ENCODE measurements at regions not wholly inside any gene's neighbourhood (a gene's known extent, or its start where the extent isn't known, plus 50 kb on each side); places are given as distances from the start of the nearest gene placed in this dataset.
A peak's percentile ranks its signal among the peaks of the same experiment; 100 is the strongest.

DNA sequence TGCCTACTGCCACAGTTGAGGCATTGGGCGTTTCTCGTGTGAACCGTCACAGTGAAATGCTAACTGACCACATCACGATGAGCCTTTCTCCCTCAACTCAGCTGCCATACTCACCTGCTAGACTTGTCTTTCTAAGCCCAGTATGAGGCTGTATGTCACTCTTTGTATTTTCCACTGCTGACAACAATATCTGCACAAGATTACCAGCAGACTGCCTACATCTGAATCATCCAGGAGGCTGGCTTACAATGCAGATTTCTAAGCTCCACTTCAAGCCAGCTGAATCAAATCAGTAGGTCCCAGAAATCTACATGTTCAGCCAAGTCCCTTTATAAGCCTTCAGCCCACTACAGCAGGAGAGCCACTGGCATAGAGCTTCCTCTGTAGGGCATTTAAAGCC lies 355.0 kb upstream of the DUSP10 start:
- peaks cover 17% of the 10 kb centered on the region for H3K4me1 ChIP-seq
- no peak for TF ChIP-seq CTCF (IDR thresholded peaks at IDR 0.05; ENCODE audit: borderline replicate concordance)
- intact Hi-C loops (cut with micrococcal nuclease): loop anchor here (10.0 kb wide), 1 partner anchor 358 kb away; no protein-coding TSS in a partner anchor

GRCh38 chr1:222096476-222096772 lies 354.5 kb upstream of the DUSP10 start:
- Histone ChIP-seq H3K36me3 (no peaks in the 10 kb centered on the region), H3K27ac (replicated peaks) (no peak overlapping the region), H3K27me3 (ENCODE audit: low read depth) (no peaks in the 10 kb centered on the region), H3K9me3 (replicated peaks) (no peaks in the 10 kb centered on the region), H3K4me3 (no peak overlapping the region), H3K4me1 (peaks cover 17% of the 10 kb centered on the region)
- TF ChIP-seq CTCF (IDR thresholded peaks at IDR 0.05; ENCODE audit: borderline replicate concordance): peak; percentile 11
- intact Hi-C loops (cut with micrococcal nuclease): loop anchor here (10.0 kb wide), 1 partner anchor 358 kb away; no protein-coding TSS in a partner anchor
- DNase-seq: no peak

More for the DNA sequence above, 355.0 kb upstream of the DUSP10 start:
- DNase-seq: no peak
- H3K27me3 ChIP-seq (ENCODE audit: low read depth): no peaks in the 10 kb centered on the region
- no peak overlapping the region for H3K4me3 ChIP-seq
- H3K9me3 ChIP-seq (replicated peaks): no peaks in the 10 kb centered on the region
- no peaks in the 10 kb centered on the region for H3K36me3 ChIP-seq
- H3K27ac ChIP-seq (replicated peaks): no peak overlapping the region

DNA sequence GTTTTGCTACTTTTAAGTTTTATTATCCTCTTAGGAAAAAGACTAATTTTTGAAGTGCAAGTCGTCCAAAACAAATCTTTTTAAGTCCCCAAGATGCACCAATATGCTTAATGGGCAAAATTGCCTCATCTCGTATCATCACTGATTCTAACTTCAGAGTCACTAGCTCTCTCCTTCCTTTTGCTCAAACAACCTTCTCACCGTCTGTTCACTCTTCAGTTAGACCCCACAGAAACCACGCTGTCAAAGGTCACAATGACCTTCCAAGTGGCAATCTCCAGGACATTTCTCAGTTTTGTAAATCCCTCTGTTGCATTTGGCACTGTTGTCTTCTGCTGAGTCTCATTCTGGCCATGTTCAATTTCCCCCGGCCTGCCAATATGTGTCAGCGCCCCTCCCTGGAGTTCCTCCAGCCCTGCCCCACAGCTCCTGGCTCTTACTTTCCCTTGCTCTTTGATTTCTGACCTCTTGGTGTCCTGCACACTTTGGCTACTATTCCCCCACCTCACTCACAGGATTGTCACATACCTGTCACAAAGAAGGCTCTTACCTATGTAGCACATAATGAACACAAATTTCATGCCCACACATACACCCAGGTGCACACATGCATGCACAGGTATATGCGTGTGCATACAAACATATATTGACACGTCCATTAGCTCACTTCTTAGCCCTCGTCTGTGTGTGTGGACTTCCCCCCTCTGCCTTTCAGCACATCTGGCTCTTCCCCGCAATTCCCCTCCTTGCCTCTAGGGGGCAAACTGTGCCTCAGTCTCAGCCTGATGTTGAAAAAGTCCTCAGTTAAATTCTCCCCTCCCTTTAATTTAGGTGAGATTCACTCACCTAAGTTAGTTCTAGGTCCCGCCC lies 354.0 kb upstream of the DUSP10 start:
- Histone ChIP-seq H3K4me1 (peaks cover 17% of the 10 kb centered on the region), H3K27ac (replicated peaks) (no peak overlapping the region), H3K4me3 (no peak overlapping the region), H3K9me3 (replicated peaks) (no peaks in the 10 kb centered on the region), H3K36me3 (no peaks in the 10 kb centered on the region), H3K27me3 (ENCODE audit: low read depth) (no peaks in the 10 kb centered on the region)
- peak; percentile 78 for TF ChIP-seq CTCF (IDR thresholded peaks at IDR 0.05; ENCODE audit: borderline replicate concordance)
- intact Hi-C loops (cut with micrococcal nuclease): loop anchor here (10.0 kb wide), 1 partner anchor 359 kb away; no protein-coding TSS in a partner anchor
- DNase-seq: peak; percentile 23

- no peak for TF ChIP-seq CTCF (IDR thresholded peaks at IDR 0.05; ENCODE audit: borderline replicate concordance)
- Histone ChIP-seq H3K27ac (replicated peaks) (no peak overlapping the region), H3K27me3 (ENCODE audit: low read depth) (no peaks in the 10 kb centered on the region), H3K4me3 (no peak overlapping the region), H3K36me3 (no peaks in the 10 kb centered on the region), H3K9me3 (replicated peaks) (no peaks in the 10 kb centered on the region), H3K4me1 (peaks cover 17% of the 10 kb centered on the region)
- DNase-seq: no peak
- intact Hi-C loops (cut with micrococcal nuclease): loop anchor here (10.0 kb wide), 1 partner anchor 361 kb away; no protein-coding TSS in a partner anchor
Measured at GRCh38 chr1:222093518-222093917, 351.6 kb upstream of the DUSP10 start.

DNA sequence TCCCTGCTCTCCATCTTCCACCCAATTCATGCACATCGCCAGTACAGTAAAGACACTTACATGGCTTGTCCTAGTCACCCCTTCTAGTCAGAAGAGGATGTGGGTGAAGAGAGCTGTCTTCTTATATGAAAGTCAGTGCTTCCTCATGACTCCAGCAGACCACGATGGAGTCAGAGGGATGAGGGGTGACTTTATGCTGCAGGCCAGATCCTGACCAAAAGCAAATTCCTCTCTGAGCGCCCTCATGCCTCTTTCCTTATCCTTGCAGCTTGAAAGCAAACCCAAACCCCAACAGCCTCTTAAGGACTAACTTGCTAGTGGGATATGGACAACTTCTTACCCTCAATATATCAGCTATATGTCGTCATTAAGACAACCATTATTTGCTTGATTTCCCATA lies 348.2 kb upstream of the DUSP10 start:
- TF ChIP-seq CTCF (IDR thresholded peaks at IDR 0.05; ENCODE audit: borderline replicate concordance): no peak
- intact Hi-C loops (cut with micrococcal nuclease): loop anchor here (10.0 kb wide), 1 partner anchor 365 kb away; no protein-coding TSS in a partner anchor

More for the DNA sequence above, 348.2 kb upstream of the DUSP10 start:
- Histone ChIP-seq H3K27me3 (ENCODE audit: low read depth) (no peaks in the 10 kb centered on the region), H3K4me3 (no peak overlapping the region), H3K36me3 (no peaks in the 10 kb centered on the region), H3K27ac (replicated peaks) (no peak overlapping the region), H3K4me1 (no peaks in the 10 kb centered on the region), H3K9me3 (replicated peaks) (no peaks in the 10 kb centered on the region)
- no peak for DNase-seq
